LNCAP (cell line): ENCODE measurements at regions not wholly inside any gene's neighbourhood (a gene's known extent, or its start where the extent isn't known, plus 50 kb on each side); places are given as distances from the start of the nearest gene placed in this dataset.

Source experiments
- TF ChIP-seq, protein P1 (sequence below): fragments of 450-650 bp; IDR thresholded peaks from 2 replicates; pipeline ENCODE4 v1.5.1; 2017; ENCODE audit warnings: mild to moderate bottlenecking

DNA sequence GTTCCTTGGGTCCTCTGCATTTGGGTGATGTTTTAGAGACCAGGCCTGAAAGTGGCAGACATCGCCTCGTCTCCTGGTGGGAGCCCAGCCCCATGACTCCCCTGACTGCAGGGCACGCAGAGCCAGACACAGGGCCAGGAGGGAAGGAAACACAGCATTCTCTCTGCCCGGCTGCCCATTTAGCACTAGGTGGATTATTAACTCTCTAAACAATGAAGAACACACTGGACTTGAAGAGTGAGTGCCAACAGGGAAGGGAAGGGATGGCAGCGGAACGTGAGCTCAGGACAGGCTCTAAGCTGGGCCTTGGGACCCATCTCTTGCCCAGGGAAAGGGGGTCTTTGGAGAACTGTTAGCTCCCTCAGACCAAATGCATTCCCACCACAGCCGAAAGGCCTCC is 80.4 kb downstream of the TBXT start:
- TF ChIP-seq, protein P1, sequence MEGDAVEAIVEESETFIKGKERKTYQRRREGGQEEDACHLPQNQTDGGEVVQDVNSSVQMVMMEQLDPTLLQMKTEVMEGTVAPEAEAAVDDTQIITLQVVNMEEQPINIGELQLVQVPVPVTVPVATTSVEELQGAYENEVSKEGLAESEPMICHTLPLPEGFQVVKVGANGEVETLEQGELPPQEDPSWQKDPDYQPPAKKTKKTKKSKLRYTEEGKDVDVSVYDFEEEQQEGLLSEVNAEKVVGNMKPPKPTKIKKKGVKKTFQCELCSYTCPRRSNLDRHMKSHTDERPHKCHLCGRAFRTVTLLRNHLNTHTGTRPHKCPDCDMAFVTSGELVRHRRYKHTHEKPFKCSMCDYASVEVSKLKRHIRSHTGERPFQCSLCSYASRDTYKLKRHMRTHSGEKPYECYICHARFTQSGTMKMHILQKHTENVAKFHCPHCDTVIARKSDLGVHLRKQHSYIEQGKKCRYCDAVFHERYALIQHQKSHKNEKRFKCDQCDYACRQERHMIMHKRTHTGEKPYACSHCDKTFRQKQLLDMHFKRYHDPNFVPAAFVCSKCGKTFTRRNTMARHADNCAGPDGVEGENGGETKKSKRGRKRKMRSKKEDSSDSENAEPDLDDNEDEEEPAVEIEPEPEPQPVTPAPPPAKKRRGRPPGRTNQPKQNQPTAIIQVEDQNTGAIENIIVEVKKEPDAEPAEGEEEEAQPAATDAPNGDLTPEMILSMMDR, result no peak

DNA sequence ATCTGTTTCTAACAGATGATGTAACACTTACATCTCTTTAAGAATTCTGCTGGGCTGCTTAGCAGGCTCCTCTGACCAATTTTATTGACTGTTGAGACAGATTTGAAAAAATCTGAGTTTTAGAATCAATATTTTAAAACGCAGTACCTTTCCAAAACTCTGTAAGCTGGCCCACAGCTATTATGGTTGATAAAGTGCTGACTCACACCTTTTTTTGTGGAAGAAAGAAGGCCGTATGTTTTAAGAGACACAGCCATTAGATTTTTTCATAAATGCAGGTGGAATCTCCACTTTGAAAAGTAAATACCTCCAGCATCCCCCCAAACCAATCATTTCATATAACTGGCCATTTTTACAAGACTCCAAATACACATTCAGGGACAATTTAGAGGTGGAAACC is 82.2 kb downstream of the TBXT start:
- TF ChIP-seq, protein P1, result no peak

DNA sequence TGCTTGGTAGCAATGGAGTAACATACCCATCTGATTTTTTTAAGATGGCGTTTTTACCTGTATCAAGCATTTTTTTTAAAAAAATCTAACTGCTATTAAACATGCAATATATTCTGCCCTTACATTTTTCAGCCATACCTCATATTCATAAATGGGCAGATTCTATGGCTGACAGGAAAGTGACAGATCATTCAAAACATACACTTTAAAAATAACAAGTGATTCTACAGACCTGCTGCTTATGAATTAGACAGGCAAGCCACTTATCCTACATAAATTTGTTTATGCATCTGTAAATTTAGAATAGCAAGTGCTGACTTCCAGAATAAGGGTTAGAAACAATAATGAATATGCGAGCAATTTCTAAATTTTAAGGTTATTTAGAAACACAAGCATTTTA is 82.7 kb downstream of the TBXT start:
- TF ChIP-seq, protein P1, result no peak

DNA sequence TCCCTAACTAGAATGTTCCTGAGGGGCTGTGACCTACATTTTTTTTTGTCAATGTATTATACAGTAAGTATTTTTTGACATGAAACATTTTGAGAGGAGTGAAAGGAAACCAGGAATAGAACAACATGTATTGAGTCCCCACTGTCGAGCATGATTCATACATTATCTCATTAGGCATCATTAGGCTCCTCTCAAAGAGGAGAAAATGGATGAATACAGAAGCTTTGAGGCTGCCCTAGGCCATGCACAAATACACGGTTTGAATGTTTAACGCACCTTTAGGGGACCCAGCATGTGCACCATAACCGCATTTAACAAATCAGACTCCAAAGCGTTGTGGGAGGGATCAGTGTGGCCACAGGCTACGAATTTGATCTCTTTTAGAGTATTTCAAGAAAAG is 87.8 kb downstream of the TBXT start:
- TF ChIP-seq, protein P1, result no peak

DNA sequence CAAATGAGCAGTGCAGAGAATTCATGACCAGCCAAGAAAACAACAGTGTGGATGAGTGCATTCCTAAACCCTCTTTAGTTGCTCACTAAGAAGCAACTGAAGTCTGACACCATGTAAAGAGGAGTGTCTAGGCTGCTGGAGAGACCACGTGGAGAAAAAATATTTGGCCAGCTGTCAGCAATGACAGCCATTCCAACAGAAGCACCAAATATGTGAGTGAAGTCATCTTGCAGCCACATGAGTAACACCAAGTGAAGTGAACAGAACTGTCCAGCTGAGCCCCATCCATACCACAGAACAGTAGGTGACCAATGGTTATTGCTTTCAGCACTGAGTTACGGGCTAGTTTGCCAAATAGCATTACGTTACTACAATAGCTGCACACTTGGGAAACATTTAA is 89.4 kb downstream of the TBXT start:
- TF ChIP-seq, protein P1, result no peak

DNA sequence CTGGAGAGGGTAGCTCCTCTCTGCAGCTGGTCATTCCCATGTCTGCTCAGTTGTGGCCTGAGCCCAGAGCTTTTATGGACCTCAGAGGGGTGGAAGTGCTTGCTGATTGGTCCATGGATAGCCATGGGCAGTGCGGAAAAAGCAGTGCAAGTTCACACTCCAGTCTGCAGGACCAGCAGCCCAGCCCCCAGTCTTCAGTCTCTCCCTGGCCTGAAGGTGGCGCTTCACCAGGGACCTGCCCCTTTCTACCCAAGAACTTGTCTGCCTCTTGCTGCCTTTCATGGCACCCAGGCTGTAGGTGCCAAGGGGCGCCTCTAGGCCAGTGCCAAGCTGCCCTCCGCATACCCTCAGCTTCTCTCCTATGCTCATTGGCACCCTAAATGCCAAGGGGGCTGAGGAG is 91.0 kb downstream of the TBXT start:
- TF ChIP-seq, protein P1, result no peak; the same call in 1 of the 2 replicates

DNA sequence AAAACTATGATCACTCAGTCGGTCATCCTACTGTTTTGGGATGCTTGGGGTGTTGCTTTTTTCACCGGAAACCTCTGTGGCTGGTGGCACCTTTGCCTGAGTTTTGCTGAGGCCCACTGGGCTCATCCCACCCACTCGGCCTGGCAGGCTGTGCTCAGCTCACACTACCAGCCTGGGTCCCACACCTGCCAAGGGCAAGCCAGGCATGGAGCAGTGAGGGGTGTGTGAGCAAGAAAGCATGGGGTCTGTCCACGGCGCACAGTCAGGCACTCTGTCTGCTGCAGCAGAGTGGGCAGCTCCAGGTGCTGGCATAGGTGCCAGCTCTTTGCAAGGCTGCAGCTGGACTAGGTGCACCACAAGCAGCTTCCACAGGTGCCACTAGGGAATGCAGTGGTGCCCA is 91.7 kb downstream of the TBXT start:
- TF ChIP-seq, protein P1, result no peak

DNA sequence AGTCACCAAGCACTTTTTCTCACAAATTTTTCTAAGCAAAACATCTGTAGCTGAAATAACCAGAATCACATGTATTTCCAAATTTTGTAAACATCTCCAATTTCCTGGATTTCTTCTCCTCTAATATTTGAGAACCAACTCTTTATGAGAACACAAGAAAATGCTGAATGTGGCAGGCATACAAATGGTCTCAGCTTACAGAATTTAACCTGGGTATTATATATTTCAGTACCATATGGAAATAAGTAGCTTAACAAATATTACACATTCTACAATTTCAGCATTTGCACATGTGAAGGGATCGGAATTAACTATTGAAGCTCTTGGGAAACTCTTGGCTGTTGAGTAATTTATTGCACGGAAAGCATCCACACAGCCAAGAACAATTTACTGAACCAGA is 92.5 kb downstream of the TBXT start:
- TF ChIP-seq, protein P1, result no peak
